Dendritic cell treated with granulocyte-macrophage colony-stimulating factor and Interleukin-4, amounts not matched to agents 40 ng/mL and 50 ng/mL, for 4 days (primary cell): ENCODE measurements at regions not wholly inside any gene's neighbourhood (a gene's known extent, or its start where the extent isn't known, plus 50 kb on each side); places are given as distances from the start of the nearest gene placed in this dataset.
"Not testable (repeated sequence)": the region's sequence is repeated elsewhere in the genome, so short reads cannot be mapped to it uniquely, and the experiment has no call there.

Experiments
- H3K27ac Mint-ChIP-seq: one replicate; pipeline ENCODE4 v1.8.0; 2022; ENCODE audit warnings: mild to moderate bottlenecking, mixed read lengths
- H3K27me3 Mint-ChIP-seq: one replicate; pipeline ENCODE4 v1.8.0; 2022; ENCODE audit warnings: mild to moderate bottlenecking, mixed read lengths
- H3K36me3 Mint-ChIP-seq: one replicate; pipeline ENCODE4 v1.8.0; 2022; ENCODE audit warnings: low read depth, mixed read lengths
- H3K4me1 Mint-ChIP-seq: one replicate; pipeline ENCODE4 v1.8.0; 2022; ENCODE audit warnings: low read depth, mixed read lengths
- H3K4me3 Mint-ChIP-seq: one replicate; pipeline ENCODE4 v1.8.0; 2022; ENCODE audit warnings: mild to moderate bottlenecking, moderate library complexity, mixed read lengths
- H3K9me3 Mint-ChIP-seq: one replicate; pipeline ENCODE4 v1.8.0; 2022; ENCODE audit warnings: mixed read lengths
- intact Hi-C: fragments of 100-400 bp; cut with micrococcal nuclease; formaldehyde crosslinking; loops from one replicate; pipeline ENCODE4 v1.15.0; 2022

DNA sequence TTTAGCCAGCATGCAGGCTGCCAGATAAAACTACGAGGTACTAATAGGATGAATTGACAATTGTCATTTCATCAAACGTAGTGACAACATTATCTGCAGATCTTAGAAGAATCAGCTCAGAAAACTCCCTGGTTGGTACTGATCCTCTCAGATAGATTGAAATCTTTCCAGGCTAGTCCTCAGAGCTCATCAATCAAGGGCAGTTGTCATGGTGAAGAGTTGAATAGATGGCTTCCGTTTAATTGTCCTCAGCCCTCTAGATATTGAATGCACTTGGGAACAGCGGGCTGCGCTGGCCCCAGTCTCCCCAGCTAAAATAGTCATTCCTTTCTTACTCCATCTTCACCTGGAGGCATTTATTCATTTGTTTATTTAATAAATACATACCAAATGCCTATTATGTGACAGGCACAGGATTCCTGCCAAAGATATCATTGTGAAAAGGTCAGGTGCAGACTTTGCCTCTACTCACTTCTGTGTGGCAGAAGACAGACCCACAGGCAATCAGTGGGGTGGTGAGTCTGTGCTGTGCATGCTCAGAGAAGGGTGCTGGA is 1081.6 kb downstream of the TYW1 start:
- H3K27ac Mint-ChIP-seq: no peak overlapping the region
- intact Hi-C loops: no loop called here
- H3K4me3 Mint-ChIP-seq: no peak overlapping the region
- H3K9me3 Mint-ChIP-seq: peaks cover 95% of the 10 kb centered on the region
- H3K4me1 Mint-ChIP-seq: no peaks in the 10 kb centered on the region
- no peaks in the 10 kb centered on the region for H3K36me3 Mint-ChIP-seq
- no peaks in the 10 kb centered on the region for H3K27me3 Mint-ChIP-seq

DNA sequence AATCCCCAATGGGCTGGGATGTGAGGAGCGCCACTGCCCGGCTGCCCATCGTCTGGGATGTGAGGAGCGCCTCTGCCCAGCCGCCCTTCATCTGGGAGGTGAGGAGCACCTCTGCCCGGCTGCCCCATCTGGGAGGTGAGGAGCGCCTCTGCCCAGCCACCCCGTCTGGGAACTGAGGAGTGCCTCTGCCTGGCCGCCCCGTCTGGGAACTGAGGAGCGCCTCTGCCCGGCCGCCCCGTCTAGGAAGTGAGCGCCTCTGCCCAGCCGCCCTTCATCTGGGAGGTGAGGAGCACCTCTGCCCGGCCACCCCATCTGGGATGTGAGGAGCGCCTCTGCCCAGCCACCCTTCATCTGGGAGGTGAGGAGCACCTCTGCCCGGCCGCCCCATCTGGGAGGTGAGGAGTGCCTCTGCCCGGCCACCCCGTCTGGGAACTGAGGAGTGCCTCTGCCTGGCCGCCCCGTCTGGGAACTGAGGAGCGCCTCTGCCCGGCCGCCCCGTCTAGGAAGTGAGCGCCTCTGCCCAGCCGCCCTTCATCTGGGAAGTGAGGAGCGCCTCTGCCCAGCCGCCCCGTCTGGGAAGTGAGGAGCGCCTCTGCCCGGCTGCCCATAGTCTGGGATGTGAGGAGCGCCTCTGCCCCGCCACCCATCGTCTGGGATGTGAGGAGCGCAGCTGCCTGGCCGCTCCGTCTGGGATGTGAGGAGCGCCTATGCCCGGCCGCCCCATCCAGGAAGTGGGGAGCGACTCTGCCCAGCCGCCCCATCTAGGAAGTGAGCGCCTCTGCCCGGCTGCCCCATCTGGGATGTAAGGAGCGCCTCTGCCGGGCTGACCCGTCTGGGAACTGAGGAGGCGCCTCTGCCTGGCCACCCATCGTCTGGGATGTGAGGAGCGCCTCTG is 1085.7 kb downstream of the TYW1 start:
- H3K4me1 Mint-ChIP-seq, H3K27me3 Mint-ChIP-seq, H3K27ac Mint-ChIP-seq, intact Hi-C loops, H3K4me3 Mint-ChIP-seq, H3K36me3 Mint-ChIP-seq: not testable (repeated sequence)
- peaks cover 95% of the 10 kb centered on the region for H3K9me3 Mint-ChIP-seq

DNA sequence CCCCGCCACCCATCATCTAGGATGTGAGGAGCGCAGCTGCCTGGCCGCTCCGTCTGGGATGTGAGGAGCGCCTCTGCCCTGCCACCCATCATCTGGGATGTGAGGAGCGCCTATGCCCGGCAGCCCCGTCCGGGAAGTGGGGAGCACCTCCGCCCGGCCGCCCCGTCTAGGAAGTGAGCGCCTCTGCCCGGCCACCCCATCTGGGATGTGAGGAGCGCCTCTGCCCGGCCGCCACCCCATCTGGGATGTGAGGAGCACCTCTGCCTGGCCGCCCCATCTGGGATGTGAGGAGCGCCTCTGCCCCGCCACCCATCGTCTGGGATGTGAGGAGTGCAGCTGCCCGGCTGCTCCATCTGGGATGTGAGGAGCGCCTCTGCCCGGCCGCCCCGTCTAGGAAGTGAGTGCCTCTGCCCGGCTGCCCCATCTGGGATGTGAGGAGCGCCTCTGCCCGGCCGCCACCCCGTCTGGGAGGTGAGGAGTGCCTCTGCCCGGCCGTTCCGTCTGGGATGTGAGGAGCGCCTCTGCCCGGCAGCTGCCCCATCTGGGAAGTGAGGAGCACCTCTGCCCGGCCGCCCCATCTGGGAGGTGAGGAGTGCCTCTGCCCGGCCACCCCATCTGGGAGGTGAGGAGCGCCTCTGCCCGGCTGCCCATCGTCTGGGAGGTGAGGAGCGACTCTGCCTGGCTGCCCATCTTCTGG is 1086.5 kb downstream of the TYW1 start:
- H3K27me3 Mint-ChIP-seq, H3K36me3 Mint-ChIP-seq, H3K4me1 Mint-ChIP-seq, intact Hi-C loops, H3K27ac Mint-ChIP-seq, H3K4me3 Mint-ChIP-seq: not testable (repeated sequence)
- H3K9me3 Mint-ChIP-seq: peaks cover 87% of the 10 kb centered on the region

DNA sequence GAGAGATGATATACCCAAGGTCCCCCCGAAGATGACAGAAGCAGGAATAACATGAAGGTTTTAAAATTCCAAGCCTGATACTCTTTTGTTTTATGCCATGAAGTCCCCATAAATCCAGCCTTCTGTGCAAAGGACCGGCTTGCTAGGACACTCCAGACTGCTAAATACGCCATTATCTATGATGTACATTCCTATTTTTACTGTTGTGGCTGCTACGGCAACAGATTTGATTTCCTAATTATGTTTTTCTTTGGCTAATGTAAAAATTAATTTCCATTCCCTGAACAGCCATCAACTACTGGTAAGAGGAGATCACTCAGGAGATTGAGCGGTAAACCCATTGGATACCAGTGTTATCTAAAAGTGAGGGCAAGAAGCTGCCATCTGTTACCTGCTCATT is 1090.8 kb downstream of the TYW1 start:
- Mint-ChIP-seq H3K4me1 (no peaks in the 10 kb centered on the region), H3K27ac (no peak overlapping the region), H3K36me3 (no peaks in the 10 kb centered on the region), H3K9me3 (peaks cover 79% of the 10 kb centered on the region), H3K4me3 (no peak overlapping the region), H3K27me3 (no peaks in the 10 kb centered on the region)
- intact Hi-C loops: no loop called here

DNA sequence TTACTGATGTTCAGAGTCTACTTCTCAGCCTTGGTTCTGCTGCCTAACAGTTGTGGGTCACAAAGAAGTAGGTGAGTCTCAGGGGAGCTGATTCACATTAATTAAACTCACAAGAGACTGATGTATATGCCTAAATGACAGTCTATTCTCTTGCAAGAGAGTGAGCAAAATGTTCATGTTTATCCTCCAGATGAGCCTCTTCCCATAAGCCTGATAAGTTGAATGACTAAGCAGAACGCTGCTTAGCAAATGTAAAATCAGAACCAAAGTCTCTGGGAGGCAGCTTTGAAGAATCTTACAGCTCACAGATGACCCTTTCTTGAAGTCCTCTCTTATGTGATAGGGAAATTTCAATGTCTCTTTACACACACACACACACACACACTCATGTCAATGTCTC is 1092.2 kb downstream of the TYW1 start:
- H3K36me3 Mint-ChIP-seq: no peaks in the 10 kb centered on the region
- no peaks in the 10 kb centered on the region for H3K4me1 Mint-ChIP-seq
- H3K27me3 Mint-ChIP-seq: no peaks in the 10 kb centered on the region
- intact Hi-C loops: no loop called here
- no peak overlapping the region for H3K27ac Mint-ChIP-seq
- peaks cover 79% of the 10 kb centered on the region for H3K9me3 Mint-ChIP-seq
- H3K4me3 Mint-ChIP-seq: no peak overlapping the region

DNA sequence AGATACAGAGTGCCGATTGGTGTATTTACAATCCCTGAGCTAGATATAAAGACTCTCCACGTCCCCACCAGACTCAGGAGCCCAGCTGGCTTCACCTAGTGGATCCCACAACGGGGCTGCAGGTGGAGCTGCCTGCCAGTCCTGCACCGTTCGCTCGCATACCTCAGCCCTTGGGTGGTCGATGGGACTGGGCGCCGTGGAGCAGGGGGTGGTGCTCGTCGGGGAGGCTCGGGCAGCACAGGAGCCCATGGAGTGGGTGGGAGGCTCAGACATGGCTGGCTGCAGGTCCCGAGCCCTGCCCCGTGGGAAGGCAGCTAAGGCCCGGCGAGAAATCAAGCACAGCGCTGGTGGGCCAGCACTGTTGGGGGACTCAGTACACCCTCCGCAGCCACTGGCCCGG is 1093.6 kb downstream of the TYW1 start:
- H3K4me1 Mint-ChIP-seq, H3K27ac Mint-ChIP-seq, intact Hi-C loops, H3K4me3 Mint-ChIP-seq, H3K27me3 Mint-ChIP-seq, H3K36me3 Mint-ChIP-seq: not testable (repeated sequence)
- peaks cover 68% of the 10 kb centered on the region for H3K9me3 Mint-ChIP-seq

DNA sequence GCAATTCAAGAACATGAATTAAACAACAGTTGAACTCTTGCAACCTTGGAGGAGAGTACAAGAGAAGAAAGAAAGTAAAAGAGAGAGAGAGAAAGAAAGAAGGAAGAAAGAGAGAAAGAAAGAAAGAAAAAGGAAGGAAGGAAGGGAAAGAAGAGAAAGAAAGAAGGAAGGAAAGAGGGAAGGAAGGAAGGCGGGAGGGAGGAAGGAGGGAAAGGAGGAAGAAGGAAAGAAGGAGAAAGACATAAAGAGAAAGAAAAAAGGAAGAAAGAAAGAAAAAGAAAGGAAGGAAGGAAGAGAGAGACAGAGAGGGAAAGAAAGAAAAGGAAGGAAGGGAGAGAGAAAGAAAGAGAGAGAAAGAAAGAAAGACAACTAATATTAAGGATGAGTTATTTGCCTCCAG is 1106.7 kb downstream of the TYW1 start:
- intact Hi-C loops: no loop called here
- Mint-ChIP-seq H3K9me3 (peaks cover 70% of the 10 kb centered on the region), H3K36me3 (no peaks in the 10 kb centered on the region), H3K4me1 (no peaks in the 10 kb centered on the region), H3K4me3 (no peak overlapping the region), H3K27me3 (no peaks in the 10 kb centered on the region), H3K27ac (no peak overlapping the region)

DNA sequence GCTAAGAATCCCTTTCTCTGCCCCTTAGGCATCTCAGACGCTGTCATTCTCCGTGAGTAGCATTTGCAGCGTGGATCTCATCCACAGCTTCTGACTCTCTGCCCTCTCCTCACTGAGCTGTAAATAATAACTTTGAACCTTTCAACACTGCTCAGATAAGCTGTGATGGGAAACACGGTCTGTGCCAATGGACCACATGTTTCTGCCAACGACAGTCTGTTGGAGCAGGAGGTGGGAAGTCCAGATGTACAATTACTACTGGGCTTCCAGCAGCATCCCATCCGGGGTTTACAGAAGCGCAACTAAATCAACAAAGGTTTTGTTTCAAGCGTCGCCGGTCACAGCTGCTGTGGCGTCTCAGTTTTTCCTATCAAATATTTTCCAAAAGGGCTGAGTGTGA is 1110.6 kb downstream of the TYW1 start:
- intact Hi-C loops: no loop called here
- H3K27ac Mint-ChIP-seq: no peak overlapping the region
- no peaks in the 10 kb centered on the region for H3K36me3 Mint-ChIP-seq
- no peaks in the 10 kb centered on the region for H3K27me3 Mint-ChIP-seq
- H3K4me1 Mint-ChIP-seq: no peaks in the 10 kb centered on the region
- H3K4me3 Mint-ChIP-seq: no peak overlapping the region
- H3K9me3 Mint-ChIP-seq: peaks cover 75% of the 10 kb centered on the region

DNA sequence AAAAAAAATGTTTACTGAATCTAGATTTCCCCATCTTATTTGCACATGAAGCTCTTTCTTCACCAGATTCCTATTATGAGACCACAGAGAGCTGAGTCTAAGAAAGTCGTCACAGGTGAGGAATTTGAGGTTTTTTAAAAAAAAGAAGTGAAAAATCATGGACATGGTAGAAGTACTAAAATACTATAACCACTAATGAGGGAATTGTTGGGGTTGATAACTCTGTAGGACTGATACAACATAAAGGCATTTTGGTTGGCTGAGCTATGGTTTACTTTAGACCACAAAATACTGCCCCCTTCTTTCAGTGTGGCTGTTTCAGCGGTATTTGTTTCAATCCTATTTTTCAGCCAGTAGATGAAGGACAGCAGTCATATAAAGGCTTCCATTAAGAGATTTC is 1111.3 kb downstream of the TYW1 start:
- Mint-ChIP-seq H3K4me3 (no peak overlapping the region), H3K36me3 (no peaks in the 10 kb centered on the region), H3K9me3 (peaks cover 75% of the 10 kb centered on the region), H3K4me1 (no peaks in the 10 kb centered on the region), H3K27ac (no peak overlapping the region), H3K27me3 (no peaks in the 10 kb centered on the region)
- intact Hi-C loops: no loop called here

DNA sequence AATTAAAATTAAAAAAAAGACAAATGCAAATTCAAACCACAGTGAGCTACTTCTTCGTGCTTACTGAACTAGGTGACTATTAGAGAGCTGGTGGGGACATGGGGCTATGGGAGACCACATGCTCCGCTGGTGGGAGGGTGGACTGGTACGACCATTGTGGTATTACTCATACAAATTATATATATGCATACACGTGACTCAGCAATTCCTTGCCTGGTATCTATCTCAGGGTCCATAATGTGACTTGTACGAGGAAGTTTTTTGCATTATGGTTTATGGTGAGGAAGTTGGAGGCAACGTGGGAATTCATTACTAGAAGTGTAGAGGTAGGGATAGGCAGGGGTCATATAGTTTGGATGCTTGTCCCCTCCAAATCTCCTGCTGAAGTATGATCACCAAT is 1112.7 kb downstream of the TYW1 start:
- intact Hi-C loops: no loop called here
- Mint-ChIP-seq H3K4me1 (no peaks in the 10 kb centered on the region), H3K27ac (no peak overlapping the region), H3K4me3 (no peak overlapping the region), H3K9me3 (peaks cover 73% of the 10 kb centered on the region), H3K27me3 (no peaks in the 10 kb centered on the region), H3K36me3 (no peaks in the 10 kb centered on the region)

DNA sequence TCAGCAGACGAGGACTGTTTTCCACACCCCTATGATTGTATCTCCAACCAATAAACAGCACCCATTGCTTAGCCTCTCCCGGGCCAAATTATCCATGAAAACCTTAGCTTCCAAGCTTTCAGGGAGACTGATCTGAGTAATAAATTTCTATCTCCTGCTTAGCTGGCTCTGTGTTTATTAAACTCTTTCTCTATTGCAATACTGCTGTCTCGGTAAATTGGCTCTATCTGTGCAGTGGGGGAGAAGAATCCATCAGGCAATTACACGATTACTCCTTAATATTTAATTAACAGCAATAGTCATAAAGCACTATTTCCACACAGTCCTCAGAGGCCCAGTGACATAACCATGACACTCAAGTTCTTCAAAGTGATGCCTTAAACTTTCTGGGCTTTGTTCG is 1122.8 kb downstream of the TYW1 start:
- Mint-ChIP-seq H3K4me3 (no peak overlapping the region), H3K27me3 (no peaks in the 10 kb centered on the region), H3K36me3 (no peaks in the 10 kb centered on the region), H3K4me1 (no peaks in the 10 kb centered on the region), H3K27ac (no peak overlapping the region), H3K9me3 (peaks cover 75% of the 10 kb centered on the region)
- intact Hi-C loops: no loop called here

DNA sequence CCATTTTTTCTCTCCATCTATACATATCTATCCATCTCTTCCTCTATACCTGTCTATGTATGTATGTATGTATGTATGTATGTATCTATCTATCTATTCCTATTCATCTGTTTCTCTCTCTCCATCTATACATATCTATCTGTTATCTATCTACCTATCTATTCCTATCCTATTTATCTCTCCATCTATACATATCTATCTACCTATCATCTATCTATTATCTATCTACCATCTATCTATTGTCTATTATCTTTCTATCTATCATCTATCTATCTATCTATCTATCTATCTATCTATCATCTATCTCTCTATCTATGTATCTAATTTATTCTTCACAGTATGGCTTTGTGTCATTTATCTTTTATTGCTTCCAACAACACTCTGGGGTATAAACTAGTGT is 1124.4 kb downstream of the TYW1 start:
- Mint-ChIP-seq H3K9me3 (peaks cover 76% of the 10 kb centered on the region), H3K27me3 (no peaks in the 10 kb centered on the region), H3K4me1 (no peaks in the 10 kb centered on the region), H3K27ac (no peak overlapping the region), H3K4me3 (no peak overlapping the region), H3K36me3 (no peaks in the 10 kb centered on the region)
- intact Hi-C loops: no loop called here

DNA sequence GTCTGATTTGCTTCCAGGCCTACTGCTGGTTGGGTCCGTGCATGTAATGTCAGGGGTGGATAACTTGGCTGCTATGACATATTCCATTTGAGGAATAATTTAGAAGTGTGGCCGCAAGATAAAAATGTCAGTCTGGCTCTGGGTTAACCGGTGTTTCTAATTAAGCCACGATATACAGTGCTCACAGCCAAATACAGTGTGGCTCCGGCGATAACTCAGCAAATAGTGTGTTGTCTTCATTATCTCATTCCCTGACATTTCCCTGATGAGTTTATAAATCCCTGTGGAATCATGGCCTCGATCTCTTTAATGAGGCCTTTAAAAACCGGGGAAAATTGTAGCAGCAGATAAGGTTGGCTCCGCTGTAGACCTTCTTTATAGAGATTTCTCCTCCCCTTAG is 1125.0 kb downstream of the TYW1 start:
- H3K4me3 Mint-ChIP-seq: no peak overlapping the region
- H3K4me1 Mint-ChIP-seq: no peaks in the 10 kb centered on the region
- intact Hi-C loops: no loop called here
- H3K36me3 Mint-ChIP-seq: no peaks in the 10 kb centered on the region
- no peak overlapping the region for H3K27ac Mint-ChIP-seq
- no peaks in the 10 kb centered on the region for H3K27me3 Mint-ChIP-seq
- H3K9me3 Mint-ChIP-seq: peaks cover 70% of the 10 kb centered on the region

DNA sequence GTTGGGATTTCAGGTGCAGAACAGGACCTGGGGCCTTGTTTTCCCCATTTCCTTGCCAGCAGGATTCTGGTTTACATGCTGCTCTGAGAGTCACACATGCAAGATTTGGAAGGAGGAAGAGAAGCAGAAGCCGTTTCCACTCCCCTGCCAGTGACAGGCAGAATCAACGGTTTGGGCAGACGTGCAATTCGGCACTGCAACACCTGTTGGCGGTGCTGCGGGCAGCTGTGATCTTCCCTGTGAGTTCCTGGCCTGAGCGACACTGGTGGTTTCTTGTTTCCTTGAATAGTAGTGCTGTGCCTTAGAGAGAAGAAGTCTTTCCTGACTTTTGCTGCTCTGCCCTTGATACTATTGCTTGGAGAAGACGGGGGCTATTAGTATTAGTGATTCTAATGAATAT is 1126.2 kb downstream of the TYW1 start:
- intact Hi-C loops: no loop called here
- Mint-ChIP-seq H3K36me3 (no peaks in the 10 kb centered on the region), H3K9me3 (peaks cover 59% of the 10 kb centered on the region), H3K27me3 (no peaks in the 10 kb centered on the region), H3K27ac (no peak overlapping the region), H3K4me1 (no peaks in the 10 kb centered on the region), H3K4me3 (no peak overlapping the region)
